HG03066 (cell line): ENCODE measurements at regions not wholly inside any gene's neighbourhood (a gene's known extent, or its start where the extent isn't known, plus 50 kb on each side); places are given as distances from the start of the nearest gene placed in this dataset.
"Not testable (repeated sequence)": the region's sequence is repeated elsewhere in the genome, so short reads cannot be mapped to it uniquely, and the experiment has no call there.

Experiments
- ATAC-seq: cut with Tn5 transposase; IDR thresholded peaks from one replicate; pipeline ENCODE4 v1.9.1; 2021; ENCODE audit warnings: low read depth; ENCODE audit not compliant: unreplicated experiment

DNA sequence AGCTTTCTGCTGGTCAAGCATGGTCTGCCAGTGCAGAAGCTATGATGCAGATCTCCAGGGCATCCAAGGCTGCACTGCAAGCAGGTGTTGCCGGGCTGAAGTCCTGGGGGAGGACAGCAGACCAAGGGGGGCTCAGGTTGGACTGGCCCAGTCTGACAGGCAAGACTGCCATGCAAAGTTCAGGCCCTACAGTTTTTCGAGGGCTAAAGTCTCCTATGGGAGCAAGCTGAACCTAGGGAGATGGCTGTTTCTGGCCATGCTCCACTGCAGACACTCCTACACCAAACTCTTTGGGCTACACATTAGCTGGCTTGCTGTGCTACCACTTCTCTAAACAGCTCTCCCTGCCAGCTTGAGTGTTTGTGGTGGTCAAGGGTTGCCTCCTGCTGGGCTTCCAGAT lies 130.0 kb upstream of the SYNCRIP start:
- ATAC-seq: no peak

DNA sequence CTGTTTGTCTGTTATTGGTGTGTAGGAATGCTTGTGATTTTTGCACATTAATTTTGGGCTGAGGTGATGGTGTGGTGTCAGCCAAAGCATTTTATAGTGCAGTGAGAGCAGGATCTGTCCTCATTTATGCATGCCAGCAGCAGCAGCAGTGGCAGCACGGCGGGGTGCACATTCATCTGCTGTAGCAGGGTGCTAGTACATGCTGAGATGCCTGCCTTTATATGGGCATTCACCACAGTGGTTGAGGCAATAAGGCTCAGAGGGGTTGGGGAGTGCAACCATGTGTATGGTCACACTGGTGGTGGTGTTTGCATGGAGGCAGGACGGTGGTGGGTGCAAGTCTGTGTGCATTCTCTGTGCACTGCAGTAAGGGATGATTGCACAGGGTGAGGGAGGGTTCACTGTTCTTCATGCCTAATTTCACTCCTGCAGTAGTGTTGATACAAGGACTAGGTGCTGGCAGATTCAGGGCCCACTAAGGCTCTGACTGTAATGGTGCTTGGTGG lies 129.3 kb upstream of the SYNCRIP start:
- no peak for ATAC-seq

DNA sequence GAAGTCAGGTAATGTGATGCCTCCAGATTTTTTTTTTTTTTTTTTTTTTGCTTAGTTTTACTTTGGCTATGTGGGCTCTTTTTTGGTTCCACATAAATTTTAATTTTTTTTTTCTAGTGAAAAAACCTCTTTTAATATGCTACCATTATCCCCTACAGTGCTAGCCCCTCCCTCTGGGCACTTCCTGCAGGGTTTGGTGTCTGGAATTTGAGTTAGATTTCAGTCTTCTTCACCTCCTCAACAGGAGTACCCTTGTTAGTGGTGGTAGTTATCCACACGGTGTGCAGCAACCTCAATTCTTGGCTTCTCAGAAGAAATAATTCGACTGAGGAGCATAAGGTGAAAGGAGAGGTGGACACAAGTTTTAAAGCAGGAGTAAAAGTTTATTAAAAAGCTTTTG lies 128.8 kb upstream of the SYNCRIP start:
- no peak for ATAC-seq

DNA sequence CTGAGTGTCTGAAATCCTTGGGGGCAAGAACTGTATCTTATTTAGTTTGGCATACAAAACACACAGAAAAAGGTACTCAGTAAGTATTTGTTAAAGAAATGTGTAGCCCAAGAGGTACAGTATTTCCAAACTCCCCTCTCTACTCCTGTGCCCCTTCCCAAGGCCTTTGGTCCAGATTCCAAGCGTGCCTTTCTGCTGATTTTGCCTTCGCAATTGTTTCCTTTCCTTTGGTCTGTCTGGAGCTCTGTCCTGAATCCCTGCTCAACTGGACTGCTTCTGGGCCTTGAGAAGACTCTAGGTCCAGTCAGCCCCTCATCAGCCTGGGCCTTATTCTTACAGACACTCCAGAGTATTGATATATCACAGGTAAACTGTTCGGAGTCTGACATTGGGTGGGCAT lies 122.2 kb upstream of the SYNCRIP start:
- no peak for ATAC-seq

DNA sequence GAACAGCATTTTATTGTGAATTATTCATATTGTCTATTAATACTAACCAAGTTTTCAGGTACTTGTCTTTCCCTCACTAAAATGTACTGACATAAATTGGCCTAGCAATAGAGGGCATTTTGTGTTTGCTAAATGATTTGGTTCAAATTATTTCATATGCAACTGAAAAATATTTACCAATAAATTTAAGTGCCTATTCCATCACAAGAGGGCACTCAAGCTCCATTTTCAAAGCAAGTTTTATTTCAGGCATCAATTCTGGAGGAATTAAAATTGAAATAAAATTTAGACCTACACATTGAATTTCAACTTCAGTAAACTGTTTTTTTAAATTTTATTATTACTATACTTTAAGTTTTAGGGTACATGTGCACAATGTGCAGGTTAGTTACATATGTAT lies 114.3 kb upstream of the SYNCRIP start:
- ATAC-seq: no peak

DNA sequence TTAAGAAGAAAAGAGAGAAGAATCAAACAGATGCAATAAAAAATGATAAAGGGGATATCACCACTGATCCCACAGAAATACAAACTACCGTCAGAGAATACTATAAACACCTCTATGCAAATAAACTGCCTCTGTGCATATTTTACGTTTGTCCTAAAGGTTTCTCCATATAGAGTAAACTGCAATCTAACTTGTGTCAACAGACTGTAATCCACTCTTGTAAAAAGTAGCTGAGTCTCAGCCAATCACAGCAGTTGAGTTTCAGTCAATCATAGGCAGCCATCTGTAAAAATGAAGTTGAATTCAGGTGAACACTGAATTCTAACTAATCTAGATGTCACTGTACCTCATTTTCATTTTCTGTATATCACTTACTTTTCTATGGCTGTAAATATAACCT lies 112.2 kb upstream of the SYNCRIP start:
- ATAC-seq: no peak

DNA sequence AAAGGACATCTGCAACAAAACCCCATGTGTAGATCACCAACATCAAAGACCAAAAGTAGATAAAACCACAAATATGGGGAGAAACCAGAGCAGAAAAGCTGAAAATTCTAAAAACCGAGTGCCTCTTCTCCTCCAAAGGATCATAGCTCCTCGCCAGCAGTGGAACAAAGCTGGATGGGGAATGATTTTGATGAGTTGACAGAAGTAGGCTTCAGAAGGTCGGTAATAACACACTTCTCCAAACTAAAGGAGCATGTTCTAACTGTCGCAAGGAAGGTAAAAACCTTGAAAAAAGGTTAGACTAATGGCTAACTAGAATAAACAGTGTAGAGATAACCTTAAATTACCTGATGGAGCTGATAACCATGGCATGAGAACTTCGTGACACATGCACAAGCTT lies 109.9 kb upstream of the SYNCRIP start:
- no peak for ATAC-seq

DNA sequence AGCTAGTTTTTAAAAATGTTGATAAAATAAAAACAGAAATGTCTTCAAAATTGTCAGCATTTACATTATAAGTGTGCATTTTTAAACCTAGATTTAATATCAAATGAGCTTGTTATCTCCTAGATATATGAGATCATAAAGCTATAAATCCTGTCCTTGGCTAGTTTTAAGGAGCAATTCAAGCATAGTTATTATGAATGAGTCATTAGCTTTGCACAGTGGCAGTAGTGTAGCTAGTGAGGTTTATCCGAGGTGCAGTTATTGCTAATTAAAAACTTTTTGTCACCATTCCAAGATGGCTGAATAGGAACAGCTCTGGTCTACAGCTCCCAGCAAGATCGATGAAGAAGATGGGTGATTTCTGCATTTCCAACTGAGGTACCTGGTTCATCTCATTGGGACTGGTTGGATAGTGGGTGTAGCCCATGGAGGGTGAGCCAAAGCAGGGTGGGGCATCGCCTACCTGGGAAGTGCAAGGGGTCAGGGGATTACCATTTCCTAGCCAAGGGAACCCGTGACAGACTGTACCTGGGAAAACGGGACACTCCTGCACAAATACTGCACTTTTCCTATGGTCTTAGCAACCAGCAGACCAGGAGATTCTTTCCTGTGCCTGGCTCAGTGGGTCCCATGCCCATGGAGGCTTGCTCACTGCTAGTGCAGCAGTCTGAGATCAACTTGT lies 108.8 kb upstream of the SYNCRIP start:
- ATAC-seq: no peak

DNA sequence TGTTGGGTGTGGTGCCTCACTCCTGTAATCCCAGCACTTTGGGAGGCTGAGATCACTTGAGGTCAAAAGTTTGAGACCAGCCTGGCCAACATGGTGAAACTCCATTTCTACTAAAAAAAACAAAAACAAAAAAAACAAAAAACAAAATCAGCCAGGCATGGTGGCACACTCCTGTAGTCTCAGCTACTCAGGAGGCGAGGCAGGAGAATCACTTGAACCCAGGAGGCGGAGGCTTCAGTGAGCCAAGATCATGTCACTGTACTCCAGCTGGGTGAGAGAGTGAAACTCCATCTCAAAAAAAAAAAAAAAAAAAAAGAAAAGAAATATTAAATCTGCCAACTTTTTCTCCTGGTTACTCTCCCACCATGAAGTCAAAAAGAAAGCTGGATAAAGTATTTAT lies 107.5 kb upstream of the SYNCRIP start:
- ATAC-seq: not testable (repeated sequence)

DNA sequence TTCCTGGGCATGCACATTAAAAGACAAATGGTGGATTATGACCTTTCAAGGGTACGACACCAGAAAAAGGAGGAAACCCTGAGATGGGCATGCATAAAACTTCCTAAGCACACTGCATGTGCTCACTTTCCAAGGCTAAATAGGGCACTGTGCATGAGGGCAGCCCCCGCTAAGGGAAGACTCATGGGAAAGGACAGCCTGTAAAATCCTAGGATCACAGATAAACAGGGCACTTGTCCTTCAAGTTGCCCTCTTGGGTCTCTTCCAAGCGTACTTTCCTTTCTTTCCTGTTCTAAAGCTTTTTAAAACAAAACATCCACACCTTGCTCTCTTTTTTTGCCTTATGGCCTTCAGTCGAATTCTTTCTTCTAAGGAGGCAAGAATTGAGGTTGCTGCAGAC lies 106.5 kb upstream of the SYNCRIP start:
- no peak for ATAC-seq

DNA sequence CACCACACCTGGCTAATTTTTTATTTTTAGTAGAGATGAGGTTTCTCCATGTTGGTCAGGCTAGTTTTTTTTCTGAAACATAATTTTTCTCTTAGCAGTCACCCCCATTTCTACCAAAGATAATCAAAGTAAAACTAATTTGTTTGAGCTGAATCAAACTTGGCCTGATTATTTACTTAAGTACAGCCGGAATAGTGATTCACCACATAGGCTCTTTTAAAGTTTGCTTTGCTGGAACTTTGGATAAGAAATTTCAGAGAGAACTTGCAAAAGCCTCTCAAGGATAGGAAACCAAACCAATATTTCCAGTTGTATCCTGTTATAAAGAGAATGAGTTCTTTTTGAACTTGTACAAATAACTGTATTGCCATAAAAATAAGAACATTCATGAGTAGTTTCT lies 105.0 kb upstream of the SYNCRIP start:
- ATAC-seq: no peak

DNA sequence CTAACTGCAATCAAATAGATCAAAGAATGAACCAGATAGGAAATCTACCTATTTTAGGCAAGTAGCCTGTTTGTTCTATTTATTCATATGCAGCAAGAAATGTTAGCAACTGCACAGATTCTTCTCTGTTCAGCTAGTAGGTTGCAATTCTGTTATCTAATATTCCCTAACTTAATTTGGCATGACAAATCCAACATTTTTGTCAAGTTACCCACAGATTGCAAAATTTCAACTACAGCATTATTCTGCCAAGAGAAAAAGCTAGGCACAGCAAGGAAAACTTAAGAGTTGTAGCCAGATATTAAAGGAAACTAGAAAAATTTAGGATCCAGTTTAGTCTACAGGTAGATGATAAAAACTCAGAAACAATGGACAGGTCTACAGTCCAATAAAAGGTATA lies 104.4 kb upstream of the SYNCRIP start:
- ATAC-seq: no peak

DNA sequence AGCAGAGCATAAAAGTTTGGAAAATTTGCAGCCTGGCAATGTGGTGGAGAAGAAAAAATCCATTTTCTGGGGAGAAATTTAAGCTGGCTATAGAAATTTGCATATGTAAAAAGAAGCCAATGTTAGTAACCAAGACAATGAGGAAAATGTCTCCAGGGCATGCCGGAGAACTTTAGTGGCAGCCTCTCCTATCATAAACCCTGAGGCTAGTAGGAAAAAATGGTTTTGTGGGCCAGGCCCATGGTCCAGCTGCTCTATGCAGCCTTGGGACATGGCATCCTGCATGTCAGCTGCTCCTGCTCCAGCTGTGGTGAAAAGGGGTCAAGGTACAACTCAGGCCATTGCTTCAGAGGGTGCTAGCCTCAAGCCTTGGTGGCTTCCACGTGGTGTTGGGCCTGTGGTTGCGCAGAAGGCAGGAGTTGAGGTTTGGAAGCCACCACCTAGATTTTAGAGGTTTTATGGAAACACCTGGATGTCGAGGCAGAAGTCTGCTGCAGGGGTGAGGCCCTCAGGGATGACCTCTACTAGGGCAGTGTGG lies 101.8 kb upstream of the SYNCRIP start:
- no peak for ATAC-seq

DNA sequence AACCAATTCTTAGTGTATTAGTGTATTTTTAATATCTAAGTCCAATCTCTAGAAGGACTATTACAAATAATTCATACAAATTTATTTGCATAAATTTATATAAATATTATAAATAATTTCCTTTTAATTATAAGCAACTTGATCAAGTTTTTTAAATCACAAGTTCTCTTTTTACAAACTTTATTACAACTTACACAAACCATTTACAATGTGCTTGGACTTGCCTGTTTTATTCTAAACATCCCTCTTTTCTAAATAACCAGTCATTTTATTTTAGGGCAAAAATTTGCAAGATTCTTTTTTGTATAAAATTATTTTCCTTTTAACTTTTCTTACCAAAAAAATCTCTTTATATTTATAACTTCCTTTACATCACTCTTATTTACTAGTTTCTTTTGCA lies 83.5 kb upstream of the SYNCRIP start:
- no peak for ATAC-seq

DNA sequence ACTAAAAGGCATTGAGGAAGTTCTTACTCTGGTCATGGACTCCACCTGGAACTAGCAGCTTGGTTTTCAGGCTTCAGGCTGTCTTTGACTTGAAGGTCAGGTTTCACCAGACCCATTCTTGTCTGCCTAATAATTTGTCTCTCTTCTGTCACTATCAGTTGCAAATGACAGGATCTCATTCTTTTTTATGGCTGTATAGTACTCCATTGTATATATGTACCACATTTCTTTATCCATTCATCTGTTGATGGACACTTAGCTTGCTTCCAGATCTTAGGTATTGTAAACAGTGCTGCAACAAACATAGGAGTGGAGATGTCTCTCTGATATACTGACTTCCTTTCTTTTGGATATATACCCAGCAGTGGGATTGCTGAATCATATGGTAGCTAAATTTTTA lies 73.1 kb upstream of the SYNCRIP start:
- no peak for ATAC-seq

DNA sequence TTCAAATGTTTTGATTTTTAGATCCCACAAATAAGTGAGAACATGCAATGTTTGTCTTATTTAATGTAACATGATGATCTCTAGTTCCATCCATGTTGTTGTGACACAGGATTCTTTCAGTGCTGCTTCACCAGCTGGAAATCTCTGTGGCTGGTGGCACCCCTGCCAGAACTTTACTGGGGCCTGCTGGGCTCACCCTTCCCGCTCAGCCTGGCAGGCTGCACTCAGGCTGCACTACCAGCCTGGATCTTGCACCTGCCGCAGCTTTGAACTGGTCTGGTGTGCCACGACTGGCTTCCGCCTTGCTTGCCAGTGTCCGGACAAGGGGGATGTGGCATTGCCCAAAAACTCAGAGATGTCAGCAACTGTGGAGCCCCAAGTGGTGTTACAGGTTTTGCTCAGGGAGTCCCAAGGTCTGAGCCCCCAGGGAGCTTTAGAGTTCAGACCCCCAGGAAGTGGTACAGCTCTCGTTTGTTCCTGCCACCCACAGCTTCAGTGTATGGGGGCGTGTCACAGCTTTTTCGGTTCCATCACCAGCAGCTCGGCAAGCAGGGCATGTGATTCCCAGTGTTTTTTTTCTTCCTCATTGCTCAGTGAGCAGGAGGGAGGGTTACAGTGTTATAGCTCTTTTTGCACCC lies 72.3 kb upstream of the SYNCRIP start:
- no peak for ATAC-seq

DNA sequence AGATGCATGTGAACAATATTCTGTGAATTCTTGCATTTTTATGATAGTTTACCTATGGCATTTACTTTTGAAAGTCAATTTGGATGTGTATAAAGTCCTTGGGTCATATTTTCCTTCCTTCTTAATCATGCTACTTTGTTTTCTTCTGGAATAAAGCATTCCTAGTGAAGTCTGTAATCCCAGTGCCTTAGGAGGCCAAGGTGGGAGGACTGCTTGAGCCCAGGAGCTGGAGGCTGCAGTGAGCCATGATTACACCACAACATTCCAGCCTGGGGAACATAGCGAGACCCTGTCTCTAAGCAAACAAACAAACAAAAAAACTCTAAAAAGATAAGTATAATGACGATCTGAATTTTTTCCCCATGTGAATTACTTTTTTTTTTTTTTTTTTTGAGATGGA lies 69.7 kb upstream of the SYNCRIP start:
- no peak for ATAC-seq

DNA sequence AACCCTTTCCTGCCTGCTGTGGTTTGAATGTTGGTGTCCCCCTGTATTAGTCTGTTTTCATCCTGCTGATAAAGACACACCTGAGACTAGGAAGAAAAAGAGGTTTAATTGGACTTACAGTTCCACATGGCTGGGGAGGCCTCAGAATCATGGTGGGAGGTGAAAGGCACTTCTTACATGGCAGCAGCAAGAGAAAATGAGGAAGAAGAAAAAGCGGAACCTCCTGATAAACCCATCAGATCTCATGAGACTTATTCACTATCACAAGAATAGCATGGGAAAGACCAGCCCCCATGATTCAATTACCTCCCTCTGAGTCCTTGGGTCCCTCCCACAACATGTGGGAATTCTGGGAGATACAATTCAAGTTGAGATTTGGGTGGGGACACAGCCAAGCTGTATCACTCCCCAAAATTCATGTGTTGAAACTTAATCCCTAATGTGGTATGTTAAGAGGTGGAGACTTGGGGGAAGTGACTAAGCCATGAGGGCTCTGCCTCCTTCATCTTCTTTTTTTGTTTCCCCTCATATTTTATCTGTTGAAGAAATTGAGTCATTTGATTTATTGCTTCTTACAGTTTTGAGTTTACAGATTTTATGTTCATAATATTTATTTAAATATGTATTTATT lies 64.9 kb upstream of the SYNCRIP start:
- ATAC-seq: not testable (repeated sequence)

DNA sequence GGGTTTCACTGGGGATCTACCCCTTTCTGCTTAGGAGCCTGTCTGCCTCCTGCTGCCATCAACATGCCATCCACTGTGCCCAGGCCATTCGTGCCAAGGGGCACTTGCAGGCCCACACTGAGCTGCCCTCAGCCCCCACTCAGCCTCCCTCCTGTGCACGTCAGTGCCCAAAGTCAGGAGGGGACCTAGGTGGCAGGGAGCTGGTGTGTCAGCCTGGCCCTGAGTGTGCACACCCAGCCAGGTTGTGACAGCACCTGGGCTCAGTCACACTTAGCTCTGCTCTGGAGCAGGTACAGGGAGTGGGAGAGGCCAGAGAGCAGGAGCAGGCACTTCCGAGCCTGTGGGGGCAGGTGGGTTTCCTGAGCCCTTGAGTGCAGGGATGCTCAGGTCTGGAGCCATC lies 63.6 kb upstream of the SYNCRIP start:
- no peak for ATAC-seq

DNA sequence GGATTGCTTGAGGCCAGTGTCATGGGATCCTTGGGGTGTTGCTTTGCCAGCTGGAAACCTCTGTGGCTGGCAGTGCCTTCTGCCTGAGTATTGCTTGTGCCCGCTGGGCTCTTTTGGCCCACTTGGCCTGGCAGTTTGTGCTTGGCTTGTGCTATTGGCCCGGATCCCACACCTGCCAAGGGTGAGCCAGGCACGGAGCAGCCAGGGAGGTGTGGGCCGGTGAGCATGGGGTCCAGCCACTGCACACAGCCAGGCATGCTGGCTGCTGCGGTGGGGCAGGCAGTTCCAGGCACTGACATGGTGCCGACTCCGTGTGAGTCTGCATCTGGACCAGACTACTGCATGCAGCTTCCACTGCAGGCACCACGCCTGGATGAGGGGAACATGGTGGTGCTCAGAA lies 62.5 kb upstream of the SYNCRIP start:
- ATAC-seq: no peak

DNA sequence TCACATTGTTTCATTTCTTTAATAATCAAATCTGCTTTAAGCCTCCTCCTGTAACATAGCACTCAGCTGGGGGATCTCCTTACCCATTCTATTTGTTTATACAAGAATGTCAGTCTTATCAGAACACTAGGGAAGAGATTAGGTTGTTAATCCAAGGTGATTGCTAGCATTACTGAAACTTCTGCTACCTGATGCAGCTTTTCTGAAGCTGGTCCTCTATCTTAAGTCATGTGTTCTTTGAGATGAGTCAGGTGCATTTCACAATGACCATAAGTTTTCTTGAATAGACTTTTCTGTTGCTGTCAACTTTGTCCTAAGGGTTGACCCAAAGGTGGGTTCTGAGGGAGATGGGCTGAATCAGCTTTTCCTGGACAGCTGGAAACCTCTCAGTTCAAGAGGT lies 60.7 kb upstream of the SYNCRIP start:
- no peak for ATAC-seq
